Non-pigmented ciliary epithelial cell (primary cell): ENCODE measurements at regions not wholly inside any gene's neighbourhood (a gene's known extent, or its start where the extent isn't known, plus 50 kb on each side); places are given as distances from the start of the nearest gene placed in this dataset.

ENCODE experiments used
- DNase-seq: peaks from one replicate; pipeline ENCODE4 v3.0.0-alpha.2; 2010; ENCODE audit warnings: low read depth

DNA sequence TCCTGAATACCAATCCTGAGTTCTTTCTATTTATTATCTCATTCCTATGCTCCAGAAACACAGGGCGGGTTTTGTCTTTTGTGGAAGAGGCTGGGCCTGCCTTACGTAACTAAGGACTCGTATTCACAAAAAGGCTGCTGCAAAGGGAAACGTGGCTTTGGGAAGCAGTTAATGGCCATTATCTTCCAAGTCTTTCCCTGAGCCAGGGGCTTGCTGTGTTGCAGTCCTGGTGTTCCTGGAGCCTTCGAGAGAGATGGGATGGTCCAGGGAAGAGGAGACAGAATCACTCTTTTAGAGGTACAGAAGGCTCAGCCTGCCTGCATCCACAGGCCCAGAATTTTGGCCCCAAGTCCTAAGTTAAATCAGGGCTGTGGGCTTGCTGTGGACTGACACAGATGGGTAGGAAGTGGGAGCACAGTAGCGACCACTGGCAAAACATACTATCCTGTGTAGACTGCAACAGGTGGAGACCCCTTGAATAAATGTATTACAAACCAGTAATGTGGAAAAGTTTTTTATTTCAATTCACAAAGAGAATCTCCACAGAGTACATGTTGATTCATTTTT lies 139.4 kb upstream of the ST6GAL2 start:
- DNase-seq, result no peak

DNA sequence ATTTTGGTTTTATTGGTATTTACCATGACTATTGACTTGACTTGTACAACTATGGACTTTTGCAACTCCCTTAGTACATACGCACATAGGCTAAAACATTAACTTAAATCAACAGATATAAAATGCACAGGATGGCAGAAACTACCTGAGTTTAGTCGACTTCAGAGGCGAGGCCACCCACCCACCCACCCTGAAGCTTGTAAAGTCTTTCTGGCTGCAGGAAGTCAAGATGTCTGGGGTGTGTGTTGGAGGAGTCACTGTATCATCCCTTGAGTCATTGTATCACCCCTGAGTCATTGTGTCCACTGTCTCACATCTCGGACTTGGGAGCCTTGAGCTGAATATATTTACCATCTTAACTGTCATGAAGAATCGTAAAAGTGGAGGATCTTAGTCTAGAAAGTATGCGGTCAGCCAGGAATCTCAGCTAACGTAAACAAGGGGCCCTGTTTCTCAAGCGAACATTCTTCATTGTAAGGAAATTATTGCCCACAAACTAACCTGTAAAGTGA lies 140.0 kb upstream of the ST6GAL2 start:
- no peak for DNase-seq

DNA sequence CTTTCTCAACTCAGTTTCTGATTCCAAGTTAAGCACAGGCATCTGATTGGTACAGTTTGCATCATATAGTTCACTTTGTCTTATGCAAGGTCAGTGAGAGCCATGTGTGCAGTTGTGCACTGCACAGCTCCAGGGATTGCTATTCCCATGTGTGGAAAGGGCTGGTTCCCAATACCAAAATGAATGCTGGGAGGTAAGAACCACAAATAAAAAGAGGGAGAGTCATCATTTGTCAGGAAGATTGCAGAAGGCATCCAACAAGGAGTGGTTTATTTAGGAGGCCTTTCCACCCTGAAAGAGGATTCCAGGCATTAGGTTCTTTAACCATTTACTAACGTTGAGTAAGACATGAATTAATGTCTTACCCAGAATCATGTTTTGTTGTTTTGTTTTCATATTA lies 141.2 kb upstream of the ST6GAL2 start:
- DNase-seq, result no peak

DNA sequence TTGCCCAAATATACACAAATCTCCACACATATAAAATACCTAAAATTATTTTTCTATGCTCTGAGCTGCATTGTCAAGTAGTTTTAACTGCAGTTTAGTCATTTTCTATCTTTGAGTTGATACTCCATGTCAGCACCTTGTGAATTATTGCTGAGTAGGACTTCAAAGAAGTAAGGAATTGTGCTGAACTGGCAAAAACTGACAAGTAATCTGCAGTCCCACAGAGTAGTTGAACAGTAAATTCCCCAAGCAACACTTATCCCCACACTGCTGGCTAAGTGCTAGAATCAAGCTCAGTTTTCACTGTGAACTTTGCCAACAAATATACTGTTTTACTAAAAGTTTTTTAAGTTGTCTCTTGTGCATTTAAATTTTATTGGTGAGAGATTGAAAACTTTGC lies 141.8 kb upstream of the ST6GAL2 start:
- DNase-seq, result no peak

DNA sequence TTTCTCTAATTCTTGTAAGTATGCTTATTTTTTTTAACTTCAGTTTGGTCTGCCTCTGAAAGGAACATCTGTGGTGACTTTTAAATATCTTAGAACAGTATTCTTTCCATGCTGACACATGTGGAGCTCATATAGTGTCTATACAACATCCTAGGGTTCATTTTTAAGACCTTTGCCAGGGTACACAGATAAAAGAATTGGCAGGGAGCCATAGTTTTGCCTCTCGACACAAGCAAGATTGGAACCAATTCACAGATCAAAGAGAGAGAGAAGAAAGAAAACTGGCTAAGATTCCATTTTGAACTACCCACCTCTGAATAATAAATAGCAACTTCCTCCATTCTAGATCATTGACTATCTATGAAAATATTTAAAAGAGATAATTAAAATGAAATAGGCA lies 142.7 kb upstream of the ST6GAL2 start:
- DNase-seq, result no peak

DNA sequence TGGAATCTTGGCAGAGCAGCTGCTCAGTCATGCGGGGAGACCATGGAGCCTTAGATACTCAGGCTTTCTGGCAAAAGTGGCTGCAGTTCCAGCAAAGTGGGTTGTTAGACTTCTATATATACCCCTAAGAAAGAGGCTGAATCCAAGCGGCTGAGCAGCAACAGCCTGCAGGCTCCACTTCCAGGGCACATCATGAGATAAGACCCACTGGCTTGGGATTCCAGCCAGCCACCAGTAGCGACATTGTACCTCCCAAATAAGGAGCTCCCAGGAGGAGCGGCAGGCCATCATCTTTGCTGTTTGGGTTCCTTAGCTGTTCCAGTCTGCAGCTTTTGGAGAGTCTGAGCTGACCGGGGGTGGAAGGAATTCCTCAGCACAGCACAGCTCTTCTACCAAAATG lies 150.3 kb upstream of the ST6GAL2 start:
- no peak for DNase-seq

DNA sequence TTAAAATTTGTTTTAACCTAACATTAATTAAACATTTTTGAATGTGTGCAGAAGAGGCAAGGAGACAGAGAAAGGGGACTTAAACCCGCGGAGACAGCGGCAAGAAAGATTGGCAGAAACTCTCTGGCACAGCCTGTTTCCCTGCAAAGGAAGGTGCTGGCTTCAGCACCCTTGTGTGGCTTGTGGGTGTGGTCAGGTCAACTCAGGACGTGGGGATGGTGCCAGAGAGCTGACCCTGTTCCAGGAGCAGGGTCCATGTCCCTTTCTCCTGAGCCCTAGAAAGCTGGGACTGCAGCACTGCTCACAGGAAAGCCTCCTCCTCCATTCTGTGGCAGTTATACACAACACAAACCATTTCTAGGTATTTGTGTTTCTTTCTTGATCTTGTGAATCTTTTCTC lies 176.2 kb upstream of the ST6GAL2 start:
- DNase-seq, result no peak

DNA sequence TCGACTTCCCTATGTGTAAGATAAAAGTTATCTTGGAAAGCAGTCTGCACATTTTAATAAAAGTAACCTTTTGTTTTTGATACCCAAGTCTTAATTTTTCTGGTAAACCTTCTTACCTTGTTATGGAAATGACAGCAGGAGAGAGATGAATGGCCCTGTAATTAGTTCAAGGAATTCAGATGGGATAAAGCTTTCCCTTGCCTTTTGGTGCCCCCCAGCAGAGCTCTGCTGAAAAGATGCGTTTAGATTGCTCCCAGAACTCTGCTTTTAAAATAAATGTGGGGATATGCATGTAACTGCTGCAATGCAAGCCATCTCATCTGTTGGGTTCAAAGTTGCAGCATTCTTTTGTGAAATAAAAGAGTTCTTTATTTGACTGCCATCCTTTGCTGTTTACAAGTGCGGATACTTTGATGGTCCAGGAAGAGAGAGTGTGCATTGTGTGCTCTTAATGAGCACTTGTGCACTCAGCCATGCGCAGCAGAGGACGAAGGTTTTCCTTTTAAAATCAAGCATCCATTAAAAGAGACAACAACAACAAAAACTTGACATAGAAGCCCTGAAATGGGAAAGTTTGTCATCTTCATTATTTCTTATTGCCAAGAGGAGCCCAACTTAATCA lies 176.7 kb upstream of the ST6GAL2 start:
- DNase-seq, result no peak

DNA sequence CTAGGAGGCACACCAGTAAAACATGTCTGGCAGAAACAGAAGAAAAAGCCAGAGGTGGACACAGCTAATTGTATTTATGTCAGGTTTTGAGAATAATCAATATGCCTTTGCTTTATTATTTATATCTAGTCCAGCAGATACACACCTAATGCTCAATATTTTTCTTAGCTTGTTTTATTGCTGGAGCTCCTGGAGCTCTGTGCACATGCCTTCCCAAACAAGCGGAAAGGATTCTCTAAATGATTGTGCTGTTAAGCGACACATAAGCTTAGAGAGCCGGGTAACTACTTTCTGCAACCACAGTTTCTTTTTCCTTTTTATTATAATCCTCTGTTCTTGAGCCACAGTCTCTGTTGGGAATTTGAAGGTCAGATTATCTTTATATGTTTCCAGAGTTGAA lies 177.3 kb upstream of the ST6GAL2 start:
- no peak for DNase-seq

DNA sequence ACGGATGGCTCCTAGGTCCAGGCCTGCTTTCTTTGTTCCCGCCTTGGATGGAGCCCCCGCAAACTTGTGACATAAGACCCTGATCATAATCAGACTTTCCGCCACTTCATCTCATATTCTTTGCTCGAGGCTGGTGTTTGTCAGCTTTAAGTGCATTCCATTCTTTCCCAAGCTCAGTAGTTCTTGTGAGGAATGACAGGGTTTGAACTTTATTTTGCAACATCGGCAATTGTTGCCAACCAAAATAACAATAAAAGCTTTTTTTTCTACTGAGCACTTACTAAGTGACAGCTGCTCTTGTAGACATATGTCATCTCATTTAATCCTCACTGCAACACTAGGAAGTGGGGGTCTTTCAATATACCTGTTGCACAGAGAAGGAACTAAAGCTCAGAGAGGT lies 178.8 kb upstream of the ST6GAL2 start:
- DNase-seq, result no peak

DNA sequence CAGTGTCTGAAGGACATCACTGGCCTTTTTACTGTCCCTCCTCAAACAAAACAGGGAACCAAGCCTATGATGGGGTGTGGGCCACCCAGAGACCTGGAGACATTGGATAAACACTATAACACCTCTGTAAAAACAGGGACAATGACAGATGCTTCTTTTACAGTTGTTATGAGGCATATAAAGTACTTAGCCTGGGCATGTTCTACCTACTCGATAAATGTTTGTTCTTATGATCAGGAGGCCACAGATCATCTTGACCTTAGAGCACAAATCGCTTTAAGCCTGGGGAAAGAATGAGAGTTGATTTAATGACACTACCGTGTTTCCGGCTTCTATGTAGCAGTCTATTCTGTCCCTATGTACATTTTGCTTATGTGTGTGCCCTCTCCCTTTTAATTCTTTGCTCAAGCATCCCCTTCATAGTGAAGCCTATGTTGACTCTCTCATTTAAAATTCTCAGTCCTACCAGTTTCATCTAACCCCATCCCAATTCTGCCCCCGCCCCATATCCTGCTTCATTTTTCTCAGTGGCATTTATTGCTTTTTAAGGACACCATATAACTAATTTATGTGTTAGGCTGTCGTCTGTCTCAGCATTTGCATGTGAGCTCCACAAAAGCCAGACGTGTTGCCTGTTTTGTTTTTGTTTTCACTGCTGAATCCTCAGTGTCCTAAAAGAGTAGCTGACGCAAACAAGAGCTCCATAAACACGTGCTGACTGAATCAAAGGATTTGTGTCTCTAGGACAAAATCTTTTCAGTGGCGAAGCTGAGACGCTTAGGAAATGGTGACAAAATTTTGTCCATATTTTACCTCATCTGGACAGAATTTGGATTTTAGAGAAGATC lies 182.3 kb upstream of the ST6GAL2 start:
- no peak for DNase-seq

DNA sequence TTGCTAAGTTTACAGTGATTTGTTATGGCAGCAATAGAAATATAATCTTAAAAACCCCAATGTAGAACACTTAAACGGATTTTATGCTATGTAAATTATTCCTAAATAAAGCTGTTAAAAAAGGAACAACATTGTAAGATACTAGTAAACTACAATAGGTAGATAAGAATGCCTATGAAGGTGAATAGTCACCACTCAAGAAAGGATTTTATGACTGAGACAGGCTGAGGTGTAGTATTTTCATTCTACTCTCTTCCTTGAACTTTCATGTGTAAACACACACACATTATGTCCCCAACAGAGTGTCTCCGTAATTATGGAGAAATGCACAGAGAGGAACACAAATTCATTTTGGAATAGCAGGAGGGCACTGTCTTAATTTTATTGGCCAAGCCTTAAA lies 183.9 kb upstream of the ST6GAL2 start:
- no peak for DNase-seq

DNA sequence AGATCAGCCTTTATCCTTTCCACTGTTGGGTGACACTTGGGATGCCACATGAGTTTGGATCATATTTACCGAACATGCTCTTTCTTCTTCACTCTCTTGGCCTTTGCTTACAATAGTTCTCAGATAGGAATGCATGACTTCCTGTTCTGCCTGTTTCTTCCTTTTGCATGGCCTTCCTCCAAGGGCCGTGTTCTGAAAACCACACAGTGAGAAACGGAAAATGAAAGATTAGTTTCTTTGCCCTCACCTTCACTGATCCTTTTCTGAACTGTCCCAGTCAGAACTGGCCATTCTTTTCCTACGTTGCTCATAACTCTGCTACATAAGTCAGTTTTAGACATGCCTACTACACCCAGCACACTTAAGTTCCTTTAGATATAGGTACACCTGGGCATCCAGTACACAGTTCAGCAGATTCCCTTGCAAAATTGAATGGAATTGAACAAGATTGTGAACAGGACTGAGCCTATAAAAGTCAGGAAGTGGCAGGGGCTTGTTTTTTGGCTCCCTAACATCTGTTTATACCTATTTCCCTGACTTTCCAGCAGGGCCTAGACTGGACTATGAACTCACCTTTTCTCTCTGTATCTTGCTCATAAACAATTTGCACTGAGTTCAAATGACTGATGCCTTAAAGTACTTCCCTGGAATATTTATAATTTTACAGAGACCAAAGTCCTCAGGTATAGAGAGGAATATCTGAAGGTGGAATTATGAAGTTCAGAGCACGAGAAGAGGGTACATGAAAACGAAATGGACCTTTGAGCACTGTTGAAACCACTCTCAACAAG lies 186.4 kb upstream of the ST6GAL2 start:
- DNase-seq, result no peak

DNA sequence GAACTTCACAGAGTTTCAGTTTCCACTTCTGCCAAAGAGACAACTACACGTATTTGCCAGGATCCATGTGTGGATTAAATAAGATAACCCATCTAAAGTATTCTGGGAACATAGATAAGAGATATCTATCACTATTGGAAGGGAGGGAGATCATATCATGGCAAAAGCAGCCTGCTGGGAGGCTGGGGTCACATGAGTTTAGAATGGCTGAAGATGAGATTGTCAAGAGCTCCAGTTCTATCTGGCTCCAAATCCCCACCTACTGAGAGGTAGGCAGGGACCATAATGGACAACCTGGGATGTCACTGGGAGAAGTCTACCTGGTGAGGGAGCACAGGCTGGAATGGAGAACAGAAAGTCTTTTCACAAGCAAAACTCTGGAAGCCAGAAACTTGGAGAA lies 192.6 kb upstream of the ST6GAL2 start:
- DNase-seq, result no peak

DNA sequence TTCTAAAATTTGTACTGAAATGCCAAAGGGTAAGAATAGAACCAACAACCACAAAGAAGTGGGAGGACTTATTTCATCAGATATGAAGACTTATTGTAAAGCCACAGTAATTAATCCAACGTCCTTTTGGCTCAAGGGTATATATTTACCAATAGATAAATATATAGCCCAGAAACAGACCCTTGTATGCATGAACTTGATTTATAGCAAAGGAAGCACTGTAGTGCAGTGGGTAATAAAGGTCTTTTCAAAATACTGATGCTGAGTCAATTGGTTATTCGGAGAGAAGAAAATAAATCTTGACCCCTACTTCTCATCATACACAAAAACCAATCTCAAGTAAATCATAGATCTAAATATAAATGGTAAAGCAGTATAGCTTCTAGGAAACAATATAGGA lies 200.5 kb upstream of the ST6GAL2 start:
- DNase-seq, result no peak

DNA sequence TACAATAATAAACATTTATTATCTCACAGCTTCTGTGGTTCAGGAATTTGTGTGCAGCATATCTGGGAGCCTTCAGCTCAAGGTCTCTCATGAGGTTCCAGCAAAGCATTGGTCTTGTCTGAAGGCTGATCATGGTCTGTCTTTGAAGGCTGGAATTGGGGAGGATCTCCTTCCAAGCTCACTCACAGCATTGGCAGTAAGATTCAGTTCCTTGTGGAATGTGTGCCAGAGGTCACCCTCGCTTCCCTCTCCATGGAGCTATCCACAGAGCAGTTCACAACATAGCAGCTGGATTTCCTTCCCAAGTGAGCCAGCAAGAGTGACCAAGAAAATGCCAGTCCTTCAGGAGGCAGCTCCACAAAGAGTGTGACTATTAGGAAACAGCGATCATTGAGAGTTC lies 202.2 kb upstream of the ST6GAL2 start:
- no peak for DNase-seq

DNA sequence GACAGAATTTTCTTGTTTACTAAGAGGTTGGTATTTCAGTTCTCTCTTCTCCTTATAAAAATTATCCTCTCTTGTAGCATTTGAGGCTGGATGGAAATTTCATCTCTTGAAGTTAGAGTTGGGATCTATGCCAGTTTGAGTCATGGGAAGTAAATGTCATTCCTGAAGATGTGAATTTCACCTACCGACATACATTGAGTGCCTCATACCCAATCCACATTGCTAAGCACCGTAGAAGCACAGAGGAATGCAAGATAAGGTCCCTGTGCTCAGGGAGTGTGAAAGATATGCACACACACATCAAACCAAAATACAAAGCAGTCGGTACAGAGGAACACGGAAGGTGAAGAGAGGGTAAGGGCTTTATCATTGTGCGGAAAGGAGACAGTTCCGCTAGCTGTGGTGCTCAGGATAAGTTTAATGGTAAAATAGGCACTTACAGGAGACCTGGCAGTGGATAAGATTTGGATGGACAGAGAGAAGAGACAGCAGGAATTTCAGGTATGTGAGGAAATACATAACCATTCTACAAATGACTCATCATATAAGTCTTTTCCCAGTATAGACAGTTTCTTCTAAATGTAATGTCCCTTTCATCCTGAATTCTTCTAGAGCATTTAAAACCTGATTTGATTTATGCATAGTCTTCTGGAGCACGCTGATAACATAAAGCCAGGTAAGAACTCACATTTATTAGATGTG lies 205.3 kb upstream of the ST6GAL2 start:
- no peak for DNase-seq

DNA sequence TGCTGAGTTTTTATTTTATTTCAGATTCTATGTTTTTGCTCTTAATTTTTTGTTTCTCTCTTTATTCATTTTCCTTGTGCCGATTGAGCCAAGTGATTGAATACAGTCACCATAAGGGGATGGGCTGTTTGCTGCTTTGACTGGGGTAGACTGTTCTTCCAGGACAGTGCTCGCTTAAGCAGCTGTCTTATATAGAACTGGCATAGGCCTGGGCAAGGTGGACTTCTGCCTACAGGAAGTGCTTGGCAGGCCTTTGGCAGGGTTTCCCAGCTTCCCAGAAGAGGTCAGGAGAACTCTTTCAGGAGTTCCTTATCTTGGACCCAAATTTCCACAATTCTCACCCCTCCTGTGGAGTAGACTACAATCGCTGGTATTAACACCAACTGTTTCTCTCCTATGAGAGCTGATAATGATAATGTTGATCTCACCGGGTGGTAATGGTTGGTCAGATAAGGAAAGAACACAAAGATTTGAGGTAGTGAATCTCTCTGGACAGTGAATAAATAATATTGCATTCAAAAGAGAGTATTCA lies 207.5 kb upstream of the ST6GAL2 start:
- DNase-seq, result no peak

DNA sequence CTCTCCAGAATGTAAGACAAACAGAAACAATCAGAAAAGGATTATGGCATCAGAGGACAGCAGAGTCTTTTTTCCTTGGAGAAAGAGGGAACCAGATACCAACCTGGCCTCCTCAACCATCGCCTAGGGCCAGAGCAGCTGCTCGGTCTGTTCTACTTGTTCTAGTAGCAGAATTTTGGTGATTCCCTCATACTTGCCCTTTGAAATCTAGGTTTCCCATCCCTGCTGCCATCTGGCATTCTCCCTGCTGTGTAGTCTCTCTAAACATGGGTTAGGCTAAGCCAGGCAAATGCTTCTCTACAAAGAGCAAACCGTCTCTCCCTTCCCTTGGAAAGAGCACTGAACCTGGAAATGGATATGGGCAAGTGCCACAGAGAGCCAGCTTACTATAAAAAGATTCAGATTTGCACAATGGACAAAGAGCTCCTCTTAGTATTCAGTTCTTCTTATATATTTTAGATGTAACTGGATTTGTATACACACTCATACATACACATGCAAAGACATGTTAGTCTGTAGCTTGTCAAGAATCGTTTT lies 208.6 kb upstream of the ST6GAL2 start:
- no peak for DNase-seq

DNA sequence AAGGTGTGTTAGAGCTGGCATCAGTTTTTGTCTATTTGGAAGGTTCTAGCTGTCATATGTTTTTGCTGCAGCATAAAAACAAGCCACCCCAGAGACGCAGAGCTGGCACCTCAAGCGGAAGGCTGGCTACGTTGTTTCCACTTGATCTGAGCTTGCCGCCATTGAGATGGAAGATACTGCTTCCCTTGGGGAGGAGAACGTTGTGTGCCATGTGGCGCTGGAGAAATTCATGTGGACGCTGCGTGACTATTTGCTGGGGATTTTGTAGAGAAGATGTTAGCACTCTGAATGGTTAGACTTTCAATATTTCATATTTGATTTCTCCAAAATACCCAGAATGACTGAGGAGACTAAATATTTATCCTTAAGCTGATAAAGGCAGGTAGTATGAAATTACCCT lies 216.2 kb upstream of the ST6GAL2 start:
- DNase-seq, result no peak

DNA sequence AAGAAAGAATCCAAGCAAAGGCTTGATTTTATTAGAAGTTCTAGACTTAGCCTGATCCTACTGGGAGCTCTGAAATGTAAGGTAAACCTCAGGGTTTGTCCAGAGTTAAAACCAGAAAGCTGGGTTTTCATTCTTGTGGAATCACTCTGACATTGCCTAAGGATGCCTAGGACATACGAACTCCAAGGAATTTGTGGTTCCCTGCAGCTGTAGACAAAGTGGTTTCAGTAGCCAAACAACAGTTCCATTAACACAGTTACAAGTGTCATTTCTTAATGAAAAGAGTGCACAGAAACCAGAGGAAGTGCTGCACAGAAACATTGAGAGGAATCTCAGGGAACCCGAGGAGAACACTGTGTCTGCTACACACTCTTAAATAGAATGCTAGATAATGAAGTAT lies 221.4 kb upstream of the ST6GAL2 start:
- DNase-seq, result no peak
